ENCODE measurements at regions not wholly inside any gene's neighbourhood (a gene's known extent, or its start where the extent isn't known, plus 50 kb on each side); places are given as distances from the start of the nearest gene placed in this dataset.

DNA sequence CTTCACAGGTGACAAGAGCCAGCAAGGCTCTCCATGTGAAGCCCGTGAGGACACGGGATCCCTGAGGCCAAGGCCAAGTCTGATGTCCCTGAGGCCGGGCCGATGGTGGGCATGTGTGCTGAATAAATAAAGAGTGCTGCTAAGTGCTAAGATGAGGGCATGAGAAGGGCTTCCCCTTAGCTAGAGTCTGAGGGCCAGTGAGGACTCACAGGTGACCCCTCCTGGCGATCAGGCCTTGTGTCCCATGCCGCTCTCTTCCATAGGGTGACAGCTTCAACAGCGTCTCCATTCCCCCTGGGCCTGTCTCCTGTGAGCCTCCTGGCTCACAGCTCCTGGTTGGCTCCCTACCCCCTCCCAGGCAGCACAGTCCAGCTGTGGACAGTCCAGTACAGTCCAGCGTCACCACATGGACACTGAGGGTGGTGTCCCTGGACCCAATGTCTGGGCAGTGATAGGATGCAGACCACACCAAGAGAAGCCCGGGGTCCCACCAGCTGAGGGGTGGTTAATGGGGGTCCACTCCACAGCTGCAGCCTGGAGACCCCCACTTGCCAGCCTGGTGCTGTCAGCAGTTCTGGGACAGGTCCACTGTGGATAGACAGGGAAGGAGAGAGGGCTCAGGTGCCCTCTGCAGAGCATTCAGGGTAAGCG lies 1033.2 kb downstream of the TBC1D22A start:
- TF ChIP-seq, protein P1, sequence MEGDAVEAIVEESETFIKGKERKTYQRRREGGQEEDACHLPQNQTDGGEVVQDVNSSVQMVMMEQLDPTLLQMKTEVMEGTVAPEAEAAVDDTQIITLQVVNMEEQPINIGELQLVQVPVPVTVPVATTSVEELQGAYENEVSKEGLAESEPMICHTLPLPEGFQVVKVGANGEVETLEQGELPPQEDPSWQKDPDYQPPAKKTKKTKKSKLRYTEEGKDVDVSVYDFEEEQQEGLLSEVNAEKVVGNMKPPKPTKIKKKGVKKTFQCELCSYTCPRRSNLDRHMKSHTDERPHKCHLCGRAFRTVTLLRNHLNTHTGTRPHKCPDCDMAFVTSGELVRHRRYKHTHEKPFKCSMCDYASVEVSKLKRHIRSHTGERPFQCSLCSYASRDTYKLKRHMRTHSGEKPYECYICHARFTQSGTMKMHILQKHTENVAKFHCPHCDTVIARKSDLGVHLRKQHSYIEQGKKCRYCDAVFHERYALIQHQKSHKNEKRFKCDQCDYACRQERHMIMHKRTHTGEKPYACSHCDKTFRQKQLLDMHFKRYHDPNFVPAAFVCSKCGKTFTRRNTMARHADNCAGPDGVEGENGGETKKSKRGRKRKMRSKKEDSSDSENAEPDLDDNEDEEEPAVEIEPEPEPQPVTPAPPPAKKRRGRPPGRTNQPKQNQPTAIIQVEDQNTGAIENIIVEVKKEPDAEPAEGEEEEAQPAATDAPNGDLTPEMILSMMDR (IDR thresholded peaks at IDR 0.05), result no peak
- no peak for TF ChIP-seq POLR2A (IDR thresholded peaks at IDR 0.05)

Data from adrenal gland (tissue), 5 donors.